Ovary (tissue), 3 donors: ENCODE measurements at regions not wholly inside any gene's neighbourhood (a gene's known extent, or its start where the extent isn't known, plus 50 kb on each side); places are given as distances from the start of the nearest gene placed in this dataset.

Experiments
- CTCF ChIP-seq, 3 donors: fragments of 450-650 bp in 2 of 3; fragments of 200-600 bp in 1 of 3; IDR thresholded peaks; one replicate each; pipeline versions ENCODE4 v1.5.1 to v1.8.0; 2016 to 2022; ENCODE audit warnings: antibody characterized with exemption in 3 of 3, mild to moderate bottlenecking in 1 of 3
- EP300 ChIP-seq: sonication (generic); formaldehyde crosslinking; IDR thresholded peaks from one replicate; pipeline ENCODE4 v1.6.1; 2017; ENCODE audit warnings: antibody characterized with exemption
- POLR2A ChIP-seq: fragments of 450-650 bp; IDR thresholded peaks from one replicate; pipeline ENCODE4 v1.6.1; 2017; ENCODE audit warnings: antibody characterized with exemption, mild to moderate bottlenecking, moderate library complexity
- donor health status: DM: no; HTN: no; CAD: no.

- TF ChIP-seq CTCF (IDR thresholded peaks at IDR 0.05) (no peak), POLR2A (no peak), EP300 (no peak)
Observed at GRCh38 chr2:228646061-228646460, 464.6 kb upstream of the SPHKAP start.
